Epithelial cell of proximal tubule (primary cell): ENCODE measurements at regions not wholly inside any gene's neighbourhood (a gene's known extent, or its start where the extent isn't known, plus 50 kb on each side); places are given as distances from the start of the nearest gene placed in this dataset.

Experiments used
- DNase-seq: peaks from one replicate; pipeline ENCODE4 v3.0.0-alpha.2; 2011; ENCODE audit warnings: low read depth
- H3K4me3 ChIP-seq: 2 replicates; pipeline ENCODE4 v1.5.1; 2011; ENCODE audit warnings: low read depth, mild to moderate bottlenecking, low read length
- CTCF ChIP-seq: conservative IDR thresholded peaks from 2 replicates; pipeline ENCODE4 v1.5.1; 2012; ENCODE audit warnings: low read depth, mild to moderate bottlenecking, low read length

- no peak for TF ChIP-seq CTCF
- no peak overlapping the region for H3K4me3 ChIP-seq
- DNase-seq, result no peak
These were observed 114.0 kb downstream of the CARTPT start for GRCh38 chr5:71832812-71833715.

DNA sequence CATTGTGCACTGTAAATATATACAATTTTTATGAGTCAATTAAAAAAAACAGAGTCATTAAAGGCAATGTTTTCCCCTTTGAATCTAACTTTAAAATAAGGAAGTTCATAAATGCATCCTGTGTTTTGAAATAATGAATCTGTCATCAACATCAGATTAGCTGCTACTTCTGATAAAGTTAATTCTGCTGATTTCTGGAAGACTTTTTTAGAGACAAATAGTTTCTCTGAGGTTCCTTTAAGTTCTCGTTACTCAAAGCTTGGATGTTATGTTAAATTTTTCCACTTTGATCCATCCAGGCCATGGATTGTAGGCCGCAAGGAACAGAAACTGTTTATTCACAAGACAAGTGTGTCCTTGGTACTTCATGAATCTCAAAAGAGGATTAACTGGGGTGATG lies 115.5 kb downstream of the CARTPT start:
- no peak for DNase-seq
- H3K4me3 ChIP-seq, result no peak overlapping the region
- no peak for TF ChIP-seq CTCF

DNA sequence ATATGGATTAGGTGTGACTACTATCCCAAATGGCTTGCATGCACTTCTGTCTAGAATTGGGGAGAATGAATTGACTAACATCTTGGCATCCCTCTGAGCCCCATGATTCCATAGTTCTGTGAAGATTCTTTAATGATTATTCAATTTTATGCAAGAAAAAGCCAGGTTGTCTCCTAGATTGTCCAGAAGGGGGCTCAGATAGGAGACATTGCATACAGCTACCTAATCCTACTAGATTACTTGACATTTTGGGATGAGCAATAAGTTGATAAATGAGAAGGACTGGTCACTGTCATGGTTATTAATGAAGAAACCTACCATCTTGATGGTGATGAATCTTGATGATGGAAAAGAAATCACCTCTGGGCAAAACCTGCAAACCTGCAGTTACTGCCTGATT lies 117.0 kb downstream of the CARTPT start:
- H3K4me3 ChIP-seq, result no peak overlapping the region
- no peak for DNase-seq
- TF ChIP-seq CTCF, result peak; percentile 48

DNA sequence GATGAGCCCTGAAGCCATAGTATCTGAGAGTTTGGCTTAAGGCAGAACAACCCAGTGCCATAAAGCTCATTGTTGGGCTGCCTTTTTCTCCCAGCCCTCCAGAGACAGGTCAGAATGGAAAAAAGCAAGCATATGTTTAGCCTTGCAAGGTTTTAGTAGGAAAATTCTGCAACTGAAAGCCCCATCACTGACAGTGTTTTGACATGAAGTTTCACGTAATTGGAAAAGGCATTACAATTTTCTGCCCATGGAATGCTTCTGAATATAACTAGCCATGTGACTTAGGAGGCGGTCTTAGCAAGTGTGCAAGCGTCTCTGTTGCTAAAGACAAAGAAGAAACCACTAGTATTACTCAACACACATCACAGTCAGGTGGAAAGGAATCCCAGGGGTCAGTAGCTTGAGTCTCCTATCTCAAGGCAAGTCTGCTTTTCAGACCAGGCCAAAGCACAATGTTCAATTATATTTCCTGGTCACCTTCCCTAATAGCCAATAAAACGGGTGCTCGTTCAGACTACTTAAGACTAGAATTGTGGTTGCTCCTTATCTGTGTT lies 117.6 kb downstream of the CARTPT start:
- peak; percentile 26 for DNase-seq
- no peak overlapping the region for H3K4me3 ChIP-seq
- TF ChIP-seq CTCF, result no peak

- no peak for DNase-seq
- no peak for TF ChIP-seq CTCF
- no peak overlapping the region for H3K4me3 ChIP-seq
These were observed 119.2 kb downstream of the CARTPT start for GRCh38 chr5:71838286-71838685.

DNA sequence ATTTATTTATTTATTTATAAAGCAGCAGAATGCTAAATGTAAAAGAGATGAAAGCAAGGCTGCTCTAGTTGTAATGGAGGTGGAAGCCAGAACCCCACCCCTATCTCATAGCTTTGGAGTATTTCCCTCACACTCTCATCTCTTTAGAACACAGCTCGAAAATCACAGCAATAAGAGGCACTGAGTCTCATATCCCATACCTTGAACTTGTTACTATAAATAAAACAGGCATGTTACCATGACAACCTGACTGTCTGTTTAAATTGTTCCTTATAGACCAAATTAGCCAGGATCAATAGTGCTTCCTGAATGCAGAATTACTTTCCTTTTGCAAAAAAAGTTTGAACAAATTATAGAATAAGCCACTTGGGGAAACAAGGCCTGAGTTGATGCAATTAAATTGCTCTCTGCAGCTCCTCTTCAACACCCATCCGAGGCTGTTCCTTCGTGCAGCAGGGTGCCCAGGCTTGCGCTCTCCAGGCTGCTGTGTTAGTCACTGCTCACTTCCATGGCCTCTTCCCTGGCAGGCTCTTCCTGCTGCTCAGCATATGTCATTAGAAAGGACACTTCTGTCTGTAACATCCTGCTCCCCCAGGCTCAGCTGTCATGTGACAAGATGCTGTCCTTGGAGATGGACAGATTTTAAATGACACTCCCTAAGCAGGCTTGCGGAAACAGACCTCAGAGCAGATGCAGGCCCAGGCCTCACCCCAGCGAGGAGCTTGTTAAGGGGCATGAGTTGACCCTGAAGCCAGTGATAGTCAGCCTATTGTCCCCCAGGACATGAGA lies 120.2 kb downstream of the CARTPT start:
- no peak for TF ChIP-seq CTCF
- no peak for DNase-seq
- no peak overlapping the region for H3K4me3 ChIP-seq
